Fibroblast of lung (primary cell): ENCODE measurements at regions not wholly inside any gene's neighbourhood (a gene's known extent, or its start where the extent isn't known, plus 50 kb on each side); places are given as distances from the start of the nearest gene placed in this dataset.

Experiments
- CTCF ChIP-seq, 2 donors: IDR thresholded peaks in 1 of 2; conservative IDR thresholded peaks in 1 of 2; 1 replicate in 1 of 2; 2 replicates in 1 of 2; pipeline ENCODE4 v1.5.1; 2011 to 2012; ENCODE audit warnings: low read length in 2 of 2, control low read depth in 1 of 2, inconsistent platforms in 1 of 2, low read depth in 1 of 2, mild to moderate bottlenecking in 1 of 2
- EZH2 ChIP-seq: IDR thresholded peaks from 2 replicates; pipeline ENCODE4 v1.5.1; 2012; ENCODE audit warnings: low read length, control low read depth, mild to moderate bottlenecking; ENCODE audit errors: missing control alignments

DNA sequence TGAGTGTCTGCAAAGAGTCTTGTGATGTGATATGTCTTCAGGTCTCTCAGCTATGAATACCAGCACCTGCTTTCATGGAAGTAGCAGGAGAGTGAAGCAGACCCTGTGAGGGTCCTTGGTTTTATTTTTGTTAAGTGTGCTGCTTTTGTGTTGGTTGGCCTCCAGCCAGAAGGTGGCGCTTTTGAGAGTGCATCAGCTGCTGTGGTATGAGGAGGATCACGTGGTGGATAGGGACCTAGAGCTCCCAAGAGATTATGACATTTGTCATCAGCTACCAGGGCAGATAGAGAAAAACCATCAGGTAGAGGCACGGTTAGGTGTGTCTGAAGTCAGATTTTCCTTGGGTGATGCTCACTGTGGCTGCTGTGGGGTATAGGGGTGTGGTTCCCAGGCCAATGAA, 1232.1 kb downstream of the MRPL39 start:
- TF ChIP-seq CTCF (conservative IDR thresholded peaks at IDR 0.05 in 1 of 2, IDR thresholded peaks at IDR 0.05 in 1 of 2; ENCODE audit: low read depth in 1 of 2, low read length in 2 of 2) (no peak), EZH2 (no peak)
